ENCODE measurements at regions not wholly inside any gene's neighbourhood (a gene's known extent, or its start where the extent isn't known, plus 50 kb on each side); places are given as distances from the start of the nearest gene placed in this dataset.

DNA sequence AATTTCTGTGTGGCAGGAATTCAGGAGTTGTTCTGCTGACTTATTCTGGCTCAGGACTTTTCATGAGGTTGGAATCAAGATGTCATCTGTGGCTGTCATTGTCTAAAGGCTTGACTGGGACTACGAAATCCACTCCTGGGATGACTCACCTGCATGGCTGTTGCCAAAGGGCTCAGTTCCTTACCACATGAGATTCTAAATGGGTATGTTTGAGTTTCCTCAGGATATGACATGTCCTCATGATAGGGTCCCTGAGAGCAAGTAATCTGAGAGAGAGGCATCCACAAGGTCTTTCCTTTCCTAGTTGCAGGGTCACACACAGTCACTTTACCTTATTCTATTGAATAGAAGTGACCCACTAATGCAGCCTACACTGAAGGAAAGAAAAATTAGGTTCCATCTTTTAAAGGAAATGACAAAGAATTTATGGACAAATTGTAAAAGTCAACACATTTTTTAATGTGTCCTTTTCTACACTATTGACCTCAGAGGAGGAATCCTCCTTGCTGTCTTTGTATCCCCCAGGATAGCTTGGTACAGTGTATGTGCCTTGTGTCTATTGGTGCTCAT lies 1025.0 kb upstream of the GJE1 start:
- TF ChIP-seq POLR2AphosphoS5 (IDR thresholded peaks at IDR 0.05) (no peak), EZH2 (IDR thresholded peaks at IDR 0.05; ENCODE audit: borderline replicate concordance, insufficient read depth, low read length, poor library complexity, severe bottlenecking) (no peak), CTCF (IDR thresholded peaks at IDR 0.05; ENCODE audit: poor library complexity, severe bottlenecking) (no peak), EP300 (conservative IDR thresholded peaks at IDR 0.05; ENCODE audit: poor library complexity, severe bottlenecking) (no peak), MXI1 (conservative IDR thresholded peaks at IDR 0.05; ENCODE audit: poor library complexity, severe bottlenecking) (no peak), REST (IDR thresholded peaks at IDR 0.05; ENCODE audit: borderline replicate concordance) (no peak), RAD21 (conservative IDR thresholded peaks at IDR 0.05) (no peak), SMC3 (conservative IDR thresholded peaks at IDR 0.05; ENCODE audit: poor library complexity) (no peak)

Measured in neural cell (in vitro differentiated cells).